SK-N-MC (cell line): ENCODE measurements at regions not wholly inside any gene's neighbourhood (a gene's known extent, or its start where the extent isn't known, plus 50 kb on each side); places are given as distances from the start of the nearest gene placed in this dataset.

Experiments
- DNase-seq: peaks from one replicate; pipeline ENCODE4 v3.0.0-alpha.2; 2011; ENCODE audit warnings: low read depth, low spot score
- H3K27ac ChIP-seq: fragments of 200-600 bp; sonication (generic); 2 replicates; pipeline ENCODE4 v1.5.1; 2016; ENCODE audit warnings: mixed run types
- H3K36me3 ChIP-seq: fragments of 200-600 bp; sonication (generic); 2 replicates; pipeline ENCODE4 v1.6.1; 2017; ENCODE audit warnings: antibody characterized with exemption, low read length, mixed read lengths; ENCODE audit not compliant: insufficient read depth
- H3K4me3 ChIP-seq: fragments of 200-600 bp; sonication (generic); 2 replicates; pipeline ENCODE4 v1.5.1; 2016
- H3K9ac ChIP-seq: fragments of 200-600 bp; sonication (generic); 2 replicates; pipeline ENCODE4 v1.8.0; 2017; ENCODE audit warnings: mixed run types, mixed read lengths; ENCODE audit not compliant: insufficient read length
- H3K9me3 ChIP-seq: fragments of 200-600 bp; sonication (generic); 2 replicates; pipeline ENCODE4 v1.6.1; 2017; ENCODE audit warnings: low read depth, mild to moderate bottlenecking, antibody characterized with exemption, low read length, moderate library complexity, mixed read lengths
- EZH2 ChIP-seq: fragments of 200-600 bp; sonication (generic); IDR thresholded peaks from one replicate; pipeline ENCODE4 v1.6.1; 2017; ENCODE audit warnings: antibody characterized with exemption
- FOXP2 ChIP-seq: optimal IDR thresholded peaks from 2 replicates; pipeline ENCODE3; 2011; ENCODE audit warnings: mild to moderate bottlenecking, moderate library complexity; ENCODE audit not compliant: insufficient read depth; ENCODE audit errors: extremely low read length, control extremely low read depth
- POLR2AphosphoS5 ChIP-seq: IDR thresholded peaks from 2 replicates; pipeline ENCODE4 v1.6.1; 2012; ENCODE audit warnings: mild to moderate bottlenecking, low read depth, low read length, borderline replicate concordance

DNA sequence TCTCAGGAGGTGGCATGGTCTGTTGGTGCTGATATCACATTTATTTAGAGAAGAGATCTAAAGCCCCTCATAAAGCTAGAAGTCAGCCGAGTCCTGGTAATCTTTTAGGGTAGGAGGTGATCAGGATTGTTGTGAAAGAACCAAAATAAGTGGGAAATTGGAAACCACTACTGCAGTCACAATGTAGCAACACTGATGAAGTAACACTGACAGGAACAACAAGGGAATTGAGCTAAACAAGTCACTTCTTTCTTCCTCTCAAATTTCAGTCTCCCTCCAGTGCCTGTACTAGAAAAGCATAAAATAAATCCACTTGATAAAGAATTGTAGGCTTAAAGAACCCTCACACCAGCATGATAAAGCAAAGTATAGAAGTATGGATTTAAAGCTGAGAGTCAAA is 1509.0 kb downstream of the GRIK2 start:
- Histone ChIP-seq H3K9ac (no peak overlapping the region), H3K36me3 (no peaks in the 10 kb centered on the region), H3K9me3 (no peaks in the 10 kb centered on the region), H3K27ac (no peak overlapping the region), H3K4me3 (no peak overlapping the region)
- TF ChIP-seq EZH2 = no peak
- no peak for TF ChIP-seq FOXP2
- TF ChIP-seq POLR2AphosphoS5 = no peak
- no peak for DNase-seq

DNA sequence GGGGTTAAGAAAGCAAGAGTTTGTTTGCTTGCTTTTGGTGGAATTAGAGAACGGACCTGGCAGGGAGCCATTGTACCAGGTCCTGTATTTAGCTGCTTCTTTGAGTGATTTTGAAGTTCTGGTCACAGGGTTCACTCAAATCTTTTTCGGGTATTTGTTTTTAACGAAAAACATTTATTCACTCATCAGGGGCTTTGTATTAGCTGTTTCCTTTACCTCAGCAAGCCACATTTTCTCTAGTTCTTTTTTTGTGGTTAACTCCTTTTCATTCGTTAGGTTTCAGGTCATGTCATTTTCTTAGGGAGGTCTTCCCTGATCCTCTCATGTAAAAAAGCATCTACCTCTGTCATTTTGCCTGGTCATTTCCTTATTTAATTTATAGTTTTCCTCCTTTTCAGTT is 1502.2 kb downstream of the GRIK2 start:
- no peaks in the 10 kb centered on the region for H3K9me3 ChIP-seq
- TF ChIP-seq POLR2AphosphoS5 (no peak), EZH2 (no peak), FOXP2 (no peak)
- H3K9ac ChIP-seq = no peak overlapping the region
- no peak overlapping the region for H3K4me3 ChIP-seq
- H3K36me3 ChIP-seq = no peaks in the 10 kb centered on the region
- H3K27ac ChIP-seq = no peak overlapping the region
- no peak for DNase-seq

DNA sequence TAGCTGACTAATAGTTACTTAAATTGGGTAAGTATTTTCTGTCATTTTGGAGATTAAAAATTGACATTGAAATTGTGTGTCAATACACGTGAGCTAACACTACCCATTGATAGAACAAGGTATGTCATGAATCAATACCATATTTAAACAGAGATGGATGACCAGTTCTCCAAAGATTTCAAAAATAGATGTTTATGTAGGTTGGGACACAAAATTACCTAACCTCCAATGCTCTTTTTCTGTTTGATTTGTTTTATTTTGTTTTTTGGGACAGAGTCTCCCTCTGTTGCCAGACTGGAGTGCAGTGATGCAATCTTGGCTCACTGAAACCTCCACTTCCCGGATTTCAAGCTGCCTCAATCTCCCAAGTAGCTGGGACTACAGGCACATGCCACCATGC is 1491.7 kb downstream of the GRIK2 start:
- no peaks in the 10 kb centered on the region for H3K36me3 ChIP-seq
- TF ChIP-seq FOXP2 (no peak), EZH2 (no peak), POLR2AphosphoS5 (no peak)
- no peak overlapping the region for H3K27ac ChIP-seq
- no peak for DNase-seq
- no peak overlapping the region for H3K4me3 ChIP-seq
- H3K9me3 ChIP-seq = no peaks in the 10 kb centered on the region
- H3K9ac ChIP-seq = no peak overlapping the region

DNA sequence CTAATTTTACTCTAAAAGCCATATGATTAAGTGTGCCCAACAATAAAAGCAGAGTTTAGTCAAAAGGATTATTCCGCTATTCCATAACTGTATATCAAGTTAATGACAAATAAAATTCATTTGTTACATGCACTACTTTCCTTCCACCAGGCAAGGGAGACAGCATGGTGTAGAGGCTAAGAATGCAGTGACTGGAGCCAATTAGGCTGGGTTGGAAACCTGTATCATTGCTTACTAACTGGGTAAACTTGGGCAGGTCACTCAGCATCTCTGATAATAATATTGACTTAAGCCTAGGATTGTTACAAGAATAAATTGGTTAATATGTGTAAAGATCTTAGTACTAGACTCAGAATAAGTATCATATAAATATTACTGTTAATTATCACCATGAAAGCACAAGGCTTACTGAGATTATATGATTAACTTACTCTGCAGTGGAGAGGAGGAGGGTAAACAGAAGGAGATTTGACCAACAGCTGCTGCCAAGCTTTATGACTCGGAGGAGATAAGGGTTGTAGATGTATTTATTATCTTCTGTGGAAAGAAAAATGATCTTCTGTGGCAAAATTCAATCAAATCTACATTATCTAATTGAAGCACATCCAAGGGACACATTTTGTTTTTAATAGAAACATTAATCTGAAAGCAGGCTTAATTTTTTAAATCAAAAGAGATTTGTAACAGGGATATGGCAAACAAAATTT is 1459.9 kb downstream of the GRIK2 start:
- Histone ChIP-seq H3K4me3 (no peak overlapping the region), H3K9ac (no peak overlapping the region)
- DNase-seq = no peak

GRCh38 chr6:102848796-102849195 is 1455.3 kb downstream of the GRIK2 start:
- H3K36me3 ChIP-seq = no peaks in the 10 kb centered on the region
- no peak overlapping the region for H3K27ac ChIP-seq
- no peak overlapping the region for H3K4me3 ChIP-seq
- no peak overlapping the region for H3K9ac ChIP-seq
- TF ChIP-seq POLR2AphosphoS5 (no peak), FOXP2 (no peak), EZH2 (no peak)
- DNase-seq = no peak
- no peaks in the 10 kb centered on the region for H3K9me3 ChIP-seq

More for the DNA sequence above, 1459.9 kb downstream of the GRIK2 start:
- TF ChIP-seq EZH2 (no peak), POLR2AphosphoS5 (no peak), FOXP2 (no peak)
- H3K9me3 ChIP-seq = no peaks in the 10 kb centered on the region
- H3K27ac ChIP-seq = no peak overlapping the region
- no peaks in the 10 kb centered on the region for H3K36me3 ChIP-seq

GRCh38 chr6:102848210-102848609 is 1454.7 kb downstream of the GRIK2 start:
- Histone ChIP-seq H3K9ac (no peak overlapping the region), H3K9me3 (no peaks in the 10 kb centered on the region), H3K4me3 (no peak overlapping the region), H3K36me3 (no peaks in the 10 kb centered on the region), H3K27ac (no peak overlapping the region)
- TF ChIP-seq POLR2AphosphoS5 (no peak), FOXP2 (no peak), EZH2 (no peak)
- DNase-seq = no peak

- TF ChIP-seq EZH2 (no peak), POLR2AphosphoS5 (no peak), FOXP2 (no peak)
- Histone ChIP-seq H3K9ac (no peak overlapping the region), H3K4me3 (no peak overlapping the region), H3K36me3 (no peaks in the 10 kb centered on the region), H3K27ac (no peak overlapping the region), H3K9me3 (no peaks in the 10 kb centered on the region)
- no peak for DNase-seq
These were observed 1447.6 kb downstream of the GRIK2 start for GRCh38 chr6:102841060-102841459.

GRCh38 chr6:102832021-102832420 is 1438.5 kb downstream of the GRIK2 start:
- TF ChIP-seq FOXP2 (no peak), POLR2AphosphoS5 (no peak), EZH2 (no peak)
- peaks cover 4% of the 10 kb centered on the region; the same call in 1 of the 2 replicates for H3K36me3 ChIP-seq
- H3K27ac ChIP-seq = no peak overlapping the region
- no peak for DNase-seq
- H3K9me3 ChIP-seq = 0 out of 2 replicates have a peak, but pooled peaks cover 3% of the 10 kb centered on the region
- H3K4me3 ChIP-seq = no peak overlapping the region
- H3K9ac ChIP-seq = no peak overlapping the region

- Histone ChIP-seq H3K4me3 (no peak overlapping the region), H3K9ac (no peak overlapping the region), H3K9me3 (no peaks in the 10 kb centered on the region; the same call in 1 of the 2 replicates), H3K27ac (no peak overlapping the region), H3K36me3 (no peaks in the 10 kb centered on the region)
- TF ChIP-seq FOXP2 (no peak), EZH2 (no peak), POLR2AphosphoS5 (no peak)
- no peak for DNase-seq
These were observed 1426.6 kb downstream of the GRIK2 start for GRCh38 chr6:102820098-102820497.
